ENCODE measurements at regions not wholly inside any gene's neighbourhood (a gene's known extent, or its start where the extent isn't known, plus 50 kb on each side); places are given as distances from the start of the nearest gene placed in this dataset.
"Not testable (repeated sequence)": the region's sequence is repeated elsewhere in the genome, so short reads cannot be mapped to it uniquely, and the experiment has no call there.

DNA sequence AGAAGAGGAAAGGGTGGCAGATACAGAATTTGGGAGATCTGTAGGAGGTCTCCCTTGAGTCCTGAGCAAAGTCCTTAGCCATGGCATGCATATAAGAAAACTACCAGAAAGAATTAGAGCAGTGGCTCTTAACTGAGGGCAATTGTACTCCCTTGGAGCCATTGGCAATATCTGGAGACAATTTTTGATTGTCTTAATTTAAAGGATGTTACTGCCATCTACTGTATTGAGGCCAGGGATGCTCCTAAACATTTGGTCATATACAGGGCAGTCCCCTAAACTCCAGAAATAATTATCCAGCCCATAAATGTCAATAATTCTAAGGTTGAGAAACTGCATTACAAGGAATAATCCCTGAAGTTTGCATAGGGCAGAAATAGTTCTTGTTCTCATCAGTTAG is 136.4 kb upstream of the ODAD2 start:
- DNase-seq (ENCODE audit: low read depth in 2 of 2) = peak in 1 of 2 donors; percentile 9

DNA sequence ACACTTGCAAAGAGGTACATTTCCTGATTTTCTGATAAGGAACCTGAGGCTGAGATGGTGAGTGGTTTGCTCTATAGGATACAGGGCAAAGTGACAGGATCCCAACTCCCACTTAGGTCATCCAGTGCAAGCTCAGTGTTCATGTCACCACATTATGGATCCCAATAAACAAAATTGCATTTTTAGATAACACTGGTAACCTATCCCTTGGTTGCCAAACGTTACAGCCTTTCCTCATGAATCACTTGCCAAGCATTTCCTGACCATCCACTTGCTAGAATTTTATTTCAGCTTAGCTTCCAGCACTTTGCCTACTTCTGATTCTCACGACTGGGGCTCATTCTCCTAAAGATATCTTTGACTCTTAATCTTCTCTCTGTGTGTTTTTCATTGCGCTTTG is 131.4 kb upstream of the ODAD2 start:
- peak; percentile 56 to 67 for DNase-seq (ENCODE audit: low read depth in 2 of 2)

DNA sequence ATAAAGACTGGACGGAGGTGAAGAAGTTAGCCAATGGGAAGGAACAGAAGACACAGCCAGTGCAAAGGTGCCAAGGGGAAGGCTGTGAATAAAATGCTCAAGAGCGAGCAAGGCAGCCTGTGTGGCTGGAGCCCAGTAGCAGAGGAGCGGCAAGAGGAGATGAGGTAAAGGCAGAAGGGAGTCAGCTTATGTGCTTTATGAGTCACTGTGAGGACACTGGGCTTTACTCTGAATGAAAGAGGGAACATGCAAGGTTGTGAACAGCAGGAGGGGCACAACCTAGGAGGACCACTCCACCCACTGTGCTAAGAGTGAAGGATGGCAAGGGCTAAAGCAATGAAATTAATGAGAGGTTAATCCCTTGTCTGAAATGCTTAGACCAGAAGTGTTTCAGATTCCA is 129.0 kb upstream of the ODAD2 start:
- no peak for DNase-seq (ENCODE audit: low read depth in 2 of 2)

DNA sequence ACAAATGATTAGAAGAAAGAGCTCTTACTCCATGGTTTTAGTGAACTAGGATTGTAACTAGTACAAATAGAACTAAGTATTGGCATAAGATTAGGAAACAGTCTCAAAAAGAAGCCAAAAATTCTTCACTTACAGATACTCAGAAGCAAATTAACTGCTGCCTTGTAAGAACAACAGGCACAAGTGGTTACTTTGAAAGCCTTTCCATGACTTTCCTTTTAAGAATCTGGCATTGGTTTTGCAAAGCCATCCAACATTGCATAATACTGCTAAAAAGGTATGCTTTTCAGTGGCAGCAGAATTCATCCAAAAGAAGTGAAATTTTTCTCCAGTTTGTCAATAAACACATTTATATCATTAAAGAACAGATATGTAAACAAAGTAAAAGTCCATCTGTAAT is 126.8 kb upstream of the ODAD2 start:
- DNase-seq (ENCODE audit: low read depth in 2 of 2) = no peak

DNA sequence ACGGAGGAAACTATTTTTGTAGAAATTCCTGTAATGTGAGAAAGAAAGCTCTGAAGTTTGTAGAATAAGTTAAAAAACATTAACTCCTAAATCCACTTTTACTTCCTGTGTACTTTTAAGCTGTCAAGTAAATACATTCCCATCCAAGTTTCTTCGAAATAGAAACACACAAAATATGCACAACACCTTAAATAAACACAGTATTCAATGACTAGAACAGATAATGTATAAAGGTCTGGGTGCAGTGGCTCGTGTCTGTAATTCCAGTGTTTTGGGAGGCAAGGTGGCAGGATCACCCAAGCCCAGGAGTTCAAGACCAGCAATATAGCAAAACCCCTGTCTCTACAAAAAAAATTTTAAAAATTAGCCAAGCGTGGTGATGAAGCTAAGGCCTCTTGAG is 121.9 kb upstream of the ODAD2 start:
- no peak for DNase-seq (ENCODE audit: low read depth in 2 of 2)

- peak in 1 of 2 donors; percentile 36 for DNase-seq (ENCODE audit: low read depth in 2 of 2)
Observed at GRCh38 chr10:28120043-28120749, 121.3 kb upstream of the ODAD2 start.

DNA sequence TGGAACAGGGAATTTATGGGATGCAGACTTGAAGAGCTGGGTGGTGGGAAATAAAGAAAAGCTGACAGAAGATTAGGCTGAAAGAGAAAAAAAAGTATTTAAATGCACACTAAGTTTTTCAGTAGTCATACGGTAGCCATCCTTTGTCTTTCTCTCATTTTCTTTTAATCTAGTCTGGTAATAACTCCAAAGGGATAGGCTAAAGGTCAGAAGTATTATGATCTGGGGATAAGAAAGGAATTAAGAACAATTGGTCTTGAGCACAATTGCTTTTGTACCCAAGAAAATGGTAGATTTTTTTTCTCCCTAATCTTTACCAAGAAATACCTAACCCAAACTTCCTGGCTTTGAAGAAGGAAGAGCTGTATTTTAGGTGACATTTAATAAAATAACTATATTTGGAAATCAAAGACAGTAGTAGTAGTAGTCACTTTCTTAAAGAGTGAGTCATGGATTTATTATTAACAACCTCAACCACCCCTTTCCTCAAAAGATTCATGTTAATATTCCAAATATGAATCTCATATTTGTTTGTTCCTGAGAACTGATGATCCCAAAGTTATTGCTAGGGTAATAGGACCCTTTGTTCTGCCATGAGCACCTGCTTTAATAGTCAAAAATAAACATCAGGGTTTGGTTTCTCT is 120.2 kb upstream of the ODAD2 start:
- no peak for DNase-seq (ENCODE audit: low read depth in 2 of 2)

- DNase-seq (ENCODE audit: low read depth in 2 of 2) = no peak
Observed at GRCh38 chr10:28113202-28113601, 114.3 kb upstream of the ODAD2 start.

DNA sequence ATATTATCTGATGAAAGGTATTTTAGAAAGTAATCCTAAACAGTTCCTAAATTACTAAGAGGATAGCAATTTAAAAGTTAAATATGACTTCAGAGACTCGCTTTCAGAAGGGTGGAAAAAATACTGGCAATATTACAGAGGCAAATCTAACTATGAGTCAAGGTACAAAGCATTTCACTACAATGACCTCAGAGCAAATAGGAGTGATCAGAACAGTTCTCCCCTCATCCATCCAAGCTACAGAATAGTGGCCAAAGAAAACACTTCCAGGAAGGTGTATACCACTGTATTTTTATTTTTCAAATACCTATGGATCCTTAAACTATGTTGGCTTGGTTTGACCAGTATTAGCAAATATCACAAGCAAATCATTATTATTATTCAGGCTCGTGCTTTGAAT is 112.8 kb upstream of the ODAD2 start:
- DNase-seq (ENCODE audit: low read depth in 2 of 2) = peak; percentile 22 to 43

DNA sequence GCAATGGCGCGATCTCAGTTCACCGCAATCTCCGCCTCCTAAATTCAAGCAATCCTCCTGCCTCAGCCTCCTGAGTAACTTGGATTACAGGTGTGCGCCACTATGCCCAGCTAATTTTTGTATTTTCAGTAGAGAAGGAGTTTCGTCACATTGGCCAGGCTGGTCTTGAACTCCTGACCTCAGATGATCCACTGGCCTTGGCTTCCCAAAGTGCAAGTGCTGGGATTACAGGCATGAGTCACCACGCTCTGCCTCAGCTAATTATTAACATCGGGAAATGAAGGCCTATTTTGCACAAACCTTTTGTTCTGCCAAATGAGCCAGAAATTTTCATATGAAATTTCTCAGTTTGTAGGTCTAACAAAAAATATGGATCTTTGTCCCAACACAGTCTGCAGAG is 106.7 kb upstream of the ODAD2 start:
- DNase-seq (ENCODE audit: low read depth in 2 of 2) = no peak

- no peak for DNase-seq (ENCODE audit: low read depth in 2 of 2)
Observed at GRCh38 chr10:28097633-28098032, 98.8 kb upstream of the ODAD2 start.

DNA sequence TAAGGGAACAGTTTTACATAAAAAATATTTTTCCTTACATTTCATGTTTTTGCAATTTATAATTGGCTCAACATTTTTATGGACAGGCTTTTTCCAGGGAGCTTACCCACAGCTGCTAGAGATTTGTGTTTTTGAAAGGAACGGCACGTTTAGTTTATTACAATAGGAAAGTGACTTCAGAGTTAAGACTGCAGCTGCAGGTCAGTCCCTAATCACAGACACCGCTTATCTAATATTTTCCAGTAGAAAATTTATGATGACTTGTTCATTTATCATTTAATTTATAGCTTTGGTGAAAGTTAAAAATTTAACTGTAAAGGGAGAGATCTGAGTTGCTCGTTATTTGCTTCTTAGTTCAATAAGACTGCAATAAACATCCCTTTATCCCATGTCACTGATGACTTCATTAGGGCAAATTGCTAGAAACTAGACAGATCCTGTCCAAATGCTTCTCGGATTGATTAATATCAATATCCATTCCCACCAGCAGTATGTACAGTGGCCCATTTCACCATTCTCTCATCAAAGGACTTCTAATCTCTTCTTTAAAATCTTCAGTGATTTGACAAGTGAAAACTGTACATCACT is 97.0 kb upstream of the ODAD2 start:
- DNase-seq (ENCODE audit: low read depth in 2 of 2) = no peak

DNA sequence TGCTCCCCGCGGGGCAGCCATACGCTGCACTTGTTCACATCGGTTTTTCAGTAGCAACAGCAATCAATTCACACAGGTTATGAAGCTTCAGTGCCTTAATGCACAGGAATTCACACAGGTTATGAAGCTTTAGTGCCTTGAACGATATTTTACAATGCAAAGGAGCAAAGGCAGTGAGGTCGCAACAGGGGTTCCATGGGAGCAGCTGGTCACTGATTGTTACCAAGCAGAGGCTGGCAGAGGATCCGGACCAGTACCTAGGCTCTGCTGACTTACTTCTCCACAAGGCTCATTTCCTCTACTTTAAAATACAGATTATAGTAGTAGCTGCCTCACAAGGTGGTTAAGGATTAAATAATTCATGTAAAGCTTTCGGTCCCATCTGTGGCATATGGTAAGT is 95.2 kb upstream of the ODAD2 start:
- no peak for DNase-seq (ENCODE audit: low read depth in 2 of 2)

DNA sequence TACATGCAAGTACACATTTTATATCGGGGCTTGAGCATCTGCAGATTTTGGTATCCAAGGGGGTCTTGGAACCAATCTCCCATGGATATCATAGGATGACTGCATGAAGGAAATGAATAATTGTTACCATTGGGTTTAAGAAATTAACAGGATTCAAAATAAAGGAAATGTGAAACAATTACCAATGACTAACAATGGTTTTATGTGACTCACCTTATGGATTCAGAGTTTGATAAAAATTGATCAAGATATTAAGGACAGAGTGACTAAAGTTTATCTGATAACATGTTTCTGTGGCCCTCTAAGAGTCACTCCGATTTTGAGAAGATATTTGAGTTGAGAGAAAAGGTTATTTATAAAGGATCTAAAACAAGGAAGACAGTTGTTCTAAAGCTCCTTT is 93.0 kb upstream of the ODAD2 start:
- DNase-seq (ENCODE audit: low read depth in 2 of 2) = peak in 1 of 2 donors; percentile 10

- peak in 1 of 2 donors; percentile 11 for DNase-seq (ENCODE audit: low read depth in 2 of 2)
Observed at GRCh38 chr10:28090506-28090905, 91.6 kb upstream of the ODAD2 start.

DNA sequence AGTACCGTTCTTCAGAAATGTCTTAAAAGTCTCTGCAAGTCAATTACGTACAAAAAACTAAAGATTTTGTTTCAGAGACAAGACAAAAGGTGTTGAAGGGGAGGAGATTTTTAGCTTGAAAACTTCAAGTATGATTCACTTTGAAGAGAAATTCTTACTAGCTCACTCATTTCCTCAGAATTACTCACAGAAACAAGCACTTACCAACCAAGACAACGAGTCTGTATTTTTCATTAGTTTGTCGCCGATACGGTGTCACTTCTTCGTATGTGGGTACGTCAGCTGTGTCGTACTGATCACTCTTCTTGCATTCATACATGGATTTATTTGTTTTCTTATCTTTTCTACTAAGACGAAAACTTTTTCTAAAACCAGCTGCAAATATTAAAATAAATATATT is 90.6 kb upstream of the ODAD2 start:
- peak; percentile 6 to 89 for DNase-seq (ENCODE audit: low read depth in 2 of 2)

- DNase-seq (ENCODE audit: low read depth in 2 of 2) = peak in 1 of 2 donors; percentile 39
Observed at GRCh38 chr10:28087661-28088351, 88.9 kb upstream of the ODAD2 start.

DNA sequence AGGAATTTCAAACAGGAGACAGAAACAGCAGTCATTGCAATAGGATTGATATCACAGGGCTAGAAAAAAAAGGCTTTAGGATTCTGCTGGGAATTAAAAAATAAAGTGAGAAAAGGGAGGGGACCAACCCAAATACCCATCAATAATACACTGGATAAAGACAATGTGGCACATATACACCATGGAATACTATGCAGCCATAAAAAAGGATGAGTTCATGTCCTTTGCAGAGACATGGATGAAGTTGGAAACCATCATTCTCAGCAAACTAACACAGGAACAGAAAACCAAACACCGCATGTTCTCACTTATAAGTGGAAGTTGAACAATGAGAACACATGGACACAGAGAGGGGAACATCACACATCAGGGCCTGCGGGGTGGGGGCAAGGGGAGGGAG is 86.9 kb upstream of the ODAD2 start:
- DNase-seq (ENCODE audit: low read depth in 2 of 2) = not testable (repeated sequence)

GRCh38 chr10:28082885-28083284 is 84.0 kb upstream of the ODAD2 start:
- no peak for DNase-seq (ENCODE audit: low read depth in 2 of 2)

DNA sequence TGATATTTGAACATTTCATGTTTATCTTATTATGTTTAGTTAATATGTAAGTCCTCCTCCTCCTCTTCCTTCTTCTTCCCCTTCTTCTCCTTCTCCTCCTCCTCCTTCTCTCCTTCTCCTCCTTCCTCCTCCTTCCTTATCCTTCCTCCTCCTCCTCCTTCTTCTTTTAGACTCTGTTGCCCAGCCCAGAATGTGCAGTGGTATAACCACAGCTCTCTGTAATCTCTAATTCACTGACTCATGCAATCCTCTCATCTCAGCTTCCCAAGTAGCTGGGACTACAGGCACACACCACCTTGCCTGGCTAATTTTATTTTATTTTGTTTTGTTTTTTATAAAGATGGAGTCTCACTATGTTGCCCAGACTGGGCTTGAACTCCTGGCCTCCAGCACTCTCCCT is 83.4 kb upstream of the ODAD2 start:
- no peak for DNase-seq (ENCODE audit: low read depth in 2 of 2)

DNA sequence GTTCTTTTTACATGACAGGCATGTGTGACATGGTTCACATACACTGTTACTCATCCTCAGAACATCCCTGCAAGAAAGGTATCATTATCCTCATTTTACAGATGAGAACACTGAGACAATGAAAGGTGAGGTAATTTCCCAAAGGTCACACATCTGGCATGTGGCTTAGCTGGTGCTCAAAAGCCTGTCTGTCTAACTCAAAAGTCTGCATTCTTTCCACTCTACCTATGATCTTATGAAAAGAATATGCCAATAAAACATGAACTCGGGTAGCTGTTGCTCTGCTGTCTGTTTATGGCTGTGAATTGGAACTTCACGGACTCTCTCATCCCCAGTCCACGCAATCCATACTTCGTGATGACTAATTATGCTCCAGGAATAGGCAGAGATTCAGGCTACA is 79.0 kb upstream of the ODAD2 start:
- DNase-seq (ENCODE audit: low read depth in 2 of 2) = peak in 1 of 2 donors; percentile 7

DNA sequence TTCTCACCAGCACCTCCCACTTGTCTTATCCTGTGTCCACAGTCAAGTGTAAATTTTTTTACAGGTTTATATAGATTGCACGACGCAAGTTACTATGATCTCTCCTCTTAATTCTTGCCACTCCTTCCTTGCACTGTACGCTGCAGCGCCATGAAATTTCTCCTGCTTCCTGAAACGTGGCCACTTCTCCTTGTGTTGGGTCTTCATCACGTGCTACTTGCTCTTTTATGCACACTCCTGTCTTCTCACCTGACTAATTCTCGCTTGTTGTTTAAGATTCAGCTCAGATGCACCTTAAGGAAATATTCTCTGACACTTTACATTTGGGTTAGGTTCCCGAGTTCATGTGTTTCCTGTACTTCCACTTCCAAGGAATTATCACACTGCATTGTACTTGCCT is 76.5 kb upstream of the ODAD2 start:
- DNase-seq (ENCODE audit: low read depth in 2 of 2) = no peak

Data from lung microvascular endothelial cell (primary cell).